Neural cell (in vitro differentiated cells): ENCODE measurements at regions not wholly inside any gene's neighbourhood (a gene's known extent, or its start where the extent isn't known, plus 50 kb on each side); places are given as distances from the start of the nearest gene placed in this dataset.
A peak's percentile ranks its signal among the peaks of the same experiment; 100 is the strongest.

Experiments used
- H2AFZ ChIP-seq: fragments of 200-600, 300-800 bp; sonication (generic), shearing (Covaris generic); 2 replicates; pipeline ENCODE4 v1.6.0; 2014; ENCODE audit warnings: low read depth, mild to moderate bottlenecking, antibody characterized with exemption, low read length, moderate library complexity
- H3F3A ChIP-seq: fragments of 200-600 bp; shearing (Covaris generic); 2 replicates; pipeline ENCODE4 v1.6.1; 2016; ENCODE audit warnings: mild to moderate bottlenecking, moderate library complexity, mixed read lengths, antibody characterized with exemption, low read length; ENCODE audit not compliant: insufficient read depth, poor library complexity, severe bottlenecking
- H3K27ac ChIP-seq: fragments of 200-600, 300-800 bp; sonication (generic), shearing (Covaris generic); 2 replicates; pipeline ENCODE4 v1.5.1; 2014; ENCODE audit warnings: mild to moderate bottlenecking, low read length, moderate library complexity
- H3K27me3 ChIP-seq: fragments of 300-800, 200-600 bp; sonication (generic), shearing (Covaris generic); 2 replicates; pipeline ENCODE4 v1.6.0; 2014; ENCODE audit warnings: mild to moderate bottlenecking, low read depth, low read length, moderate library complexity; ENCODE audit not compliant: insufficient read depth
- H3K36me3 ChIP-seq: fragments of 300-800, 200-600 bp; sonication (generic), shearing (Covaris generic); 2 replicates; pipeline ENCODE4 v1.5.1; 2014; ENCODE audit warnings: mild to moderate bottlenecking, antibody characterized with exemption, low read length, moderate library complexity; ENCODE audit not compliant: insufficient read depth
- H3K4me2 ChIP-seq: fragments of 300-800, 200-600 bp; sonication (generic), shearing (Covaris generic); 2 replicates; pipeline ENCODE4 v1.6.0; 2014; ENCODE audit warnings: mild to moderate bottlenecking, low read length
- H3K4me3 ChIP-seq: fragments of 300-800, 200-600 bp; sonication (generic), shearing (Covaris generic); 2 replicates; pipeline ENCODE4 v1.5.1; 2014; ENCODE audit warnings: mild to moderate bottlenecking, low read length, moderate library complexity
- H3K79me2 ChIP-seq: fragments of 200-600 bp; shearing (Covaris generic); replicated peaks from 2 replicates; pipeline ENCODE4 v1.6.0; 2014; ENCODE audit warnings: mild to moderate bottlenecking, low read length, moderate library complexity; ENCODE audit not compliant: insufficient read depth
- H3K9ac ChIP-seq: fragments of 300-800, 200-600 bp; sonication (generic), shearing (Covaris generic); 2 replicates; pipeline ENCODE4 v1.6.1; 2016; ENCODE audit warnings: mild to moderate bottlenecking, low read length, mixed read lengths
- H3K9me2 ChIP-seq: fragments of 200-600 bp; shearing (Covaris generic); 2 replicates; pipeline ENCODE4 v1.6.1; 2016; ENCODE audit warnings: mild to moderate bottlenecking, low read length, mixed read lengths; ENCODE audit not compliant: insufficient read depth
- H3K9me3 ChIP-seq: fragments of 200-600, 300-800 bp; sonication (generic), shearing (Covaris generic); 2 replicates; pipeline ENCODE4 v1.6.1; 2016; ENCODE audit warnings: mild to moderate bottlenecking, mixed run types, low read length, moderate library complexity, mixed read lengths
- H4K20me1 ChIP-seq: fragments of 200-600 bp; shearing (Covaris generic); 2 replicates; pipeline ENCODE4 v1.6.1; 2016; ENCODE audit warnings: mild to moderate bottlenecking, mixed run types; ENCODE audit not compliant: insufficient read depth
- CTCF ChIP-seq: fragments of 450-650 bp; IDR thresholded peaks from 2 replicates; pipeline ENCODE4 v1.5.1; 2014; ENCODE audit warnings: antibody characterized with exemption, mild to moderate bottlenecking, moderate library complexity; ENCODE audit not compliant: poor library complexity, severe bottlenecking
- EP300 ChIP-seq: fragments of 450-650 bp; conservative IDR thresholded peaks from 2 replicates; pipeline ENCODE4 v1.6.1; 2014; ENCODE audit warnings: antibody characterized with exemption, mild to moderate bottlenecking, moderate library complexity; ENCODE audit not compliant: poor library complexity, severe bottlenecking
- EZH2 ChIP-seq: fragments of 200-600, 300-800 bp; shearing (Covaris generic), sonication (generic); IDR thresholded peaks from 2 replicates; pipeline ENCODE4 v1.6.1; 2014; ENCODE audit warnings: antibody characterized with exemption, low read length, borderline replicate concordance, mild to moderate bottlenecking; ENCODE audit not compliant: insufficient read depth, poor library complexity, severe bottlenecking
- MXI1 ChIP-seq: fragments of 450-650 bp; conservative IDR thresholded peaks from 2 replicates; pipeline ENCODE4 v1.6.1; 2014; ENCODE audit warnings: antibody characterized with exemption, mild to moderate bottlenecking; ENCODE audit not compliant: poor library complexity, severe bottlenecking
- POLR2AphosphoS5 ChIP-seq: IDR thresholded peaks from 2 replicates; pipeline ENCODE4 v1.6.1; 2012
- RAD21 ChIP-seq: fragments of 450-650 bp; conservative IDR thresholded peaks from 2 replicates; pipeline ENCODE4 v1.6.1; 2014; ENCODE audit warnings: antibody characterized with exemption, mild to moderate bottlenecking, moderate library complexity
- SMC3 ChIP-seq: fragments of 450-650 bp; conservative IDR thresholded peaks from 2 replicates; pipeline ENCODE4 v1.6.1; 2014; ENCODE audit warnings: antibody characterized with exemption, mild to moderate bottlenecking, moderate library complexity; ENCODE audit not compliant: poor library complexity
- TAF1 ChIP-seq: IDR thresholded peaks from 2 replicates; pipeline ENCODE4 v1.6.1; 2012; ENCODE audit warnings: low read depth
- TF ChIP-seq, protein P1 (sequence below): IDR thresholded peaks from 2 replicates; pipeline ENCODE4 v1.6.1; 2012; ENCODE audit warnings: borderline replicate concordance

- TF ChIP-seq MXI1, result no peak
- TF ChIP-seq POLR2AphosphoS5, result no peak
- TF ChIP-seq, protein P1, sequence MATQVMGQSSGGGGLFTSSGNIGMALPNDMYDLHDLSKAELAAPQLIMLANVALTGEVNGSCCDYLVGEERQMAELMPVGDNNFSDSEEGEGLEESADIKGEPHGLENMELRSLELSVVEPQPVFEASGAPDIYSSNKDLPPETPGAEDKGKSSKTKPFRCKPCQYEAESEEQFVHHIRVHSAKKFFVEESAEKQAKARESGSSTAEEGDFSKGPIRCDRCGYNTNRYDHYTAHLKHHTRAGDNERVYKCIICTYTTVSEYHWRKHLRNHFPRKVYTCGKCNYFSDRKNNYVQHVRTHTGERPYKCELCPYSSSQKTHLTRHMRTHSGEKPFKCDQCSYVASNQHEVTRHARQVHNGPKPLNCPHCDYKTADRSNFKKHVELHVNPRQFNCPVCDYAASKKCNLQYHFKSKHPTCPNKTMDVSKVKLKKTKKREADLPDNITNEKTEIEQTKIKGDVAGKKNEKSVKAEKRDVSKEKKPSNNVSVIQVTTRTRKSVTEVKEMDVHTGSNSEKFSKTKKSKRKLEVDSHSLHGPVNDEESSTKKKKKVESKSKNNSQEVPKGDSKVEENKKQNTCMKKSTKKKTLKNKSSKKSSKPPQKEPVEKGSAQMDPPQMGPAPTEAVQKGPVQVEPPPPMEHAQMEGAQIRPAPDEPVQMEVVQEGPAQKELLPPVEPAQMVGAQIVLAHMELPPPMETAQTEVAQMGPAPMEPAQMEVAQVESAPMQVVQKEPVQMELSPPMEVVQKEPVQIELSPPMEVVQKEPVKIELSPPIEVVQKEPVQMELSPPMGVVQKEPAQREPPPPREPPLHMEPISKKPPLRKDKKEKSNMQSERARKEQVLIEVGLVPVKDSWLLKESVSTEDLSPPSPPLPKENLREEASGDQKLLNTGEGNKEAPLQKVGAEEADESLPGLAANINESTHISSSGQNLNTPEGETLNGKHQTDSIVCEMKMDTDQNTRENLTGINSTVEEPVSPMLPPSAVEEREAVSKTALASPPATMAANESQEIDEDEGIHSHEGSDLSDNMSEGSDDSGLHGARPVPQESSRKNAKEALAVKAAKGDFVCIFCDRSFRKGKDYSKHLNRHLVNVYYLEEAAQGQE, result no peak
- no peak for TF ChIP-seq SMC3
- Histone ChIP-seq H3K79me2 (no peaks in the 10 kb centered on the region), H3K27ac (no peak overlapping the region), H3K27me3 (no peaks in the 10 kb centered on the region), H3K36me3 (no peaks in the 10 kb centered on the region), H3K4me3 (no peak overlapping the region), H3F3A (no peaks in the 10 kb centered on the region), H3K4me2 (no peak overlapping the region), H3K9me2 (no peaks in the 10 kb centered on the region), H3K9me3 (peaks cover 6% of the 10 kb centered on the region), H4K20me1 (no peaks in the 10 kb centered on the region), H3K9ac (no peak overlapping the region), H2AFZ (no peak overlapping the region)
These were observed 139.9 kb downstream of the MRM1 start for GRCh38 chr17:36741019-36741902.

GRCh38 chr17:36742267-36743000 lies 141.1 kb downstream of the MRM1 start:
- TF ChIP-seq SMC3 (no peak), MXI1 (no peak), TAF1 (no peak), EZH2 (no peak), RAD21 (peak; percentile 12), EP300 (no peak), CTCF (no peak), POLR2AphosphoS5 (peak; percentile 20)
- TF ChIP-seq, protein P1, result no peak
- Histone ChIP-seq H3K27ac (peak overlapping the region; percentile 12), H3K9me2 (no peaks in the 10 kb centered on the region), H3K36me3 (no peaks in the 10 kb centered on the region), H3K4me3 (no peak overlapping the region), H3K79me2 (no peaks in the 10 kb centered on the region), H3K27me3 (no peaks in the 10 kb centered on the region), H3F3A (no peaks in the 10 kb centered on the region), H3K9me3 (peaks cover 6% of the 10 kb centered on the region), H4K20me1 (no peaks in the 10 kb centered on the region), H3K4me2 (no peak overlapping the region), H3K9ac (no peak overlapping the region), H2AFZ (no peak overlapping the region)
